ENCODE measurements at regions not wholly inside any gene's neighbourhood (a gene's known extent, or its start where the extent isn't known, plus 50 kb on each side); places are given as distances from the start of the nearest gene placed in this dataset.

GRCh38 chr20:10745790-10746189 lies 72.0 kb upstream of the JAG1 start:
- Histone ChIP-seq H3K9me3 (no peaks in the 10 kb centered on the region), H3K27me3 (no peaks in the 10 kb centered on the region), H3K27ac (no peak overlapping the region), H3K4me1 (ENCODE audit: control insufficient read depth in 1 of 2, insufficient read depth in 1 of 2, low read depth in 1 of 2, low read length in 1 of 2) (no peaks in the 10 kb centered on the region), H3K36me3 (no peaks in the 10 kb centered on the region), H3K4me3 (ENCODE audit: low read depth in 1 of 2, low read length in 1 of 2) (no peak overlapping the region)
- TF ChIP-seq, protein P1, sequence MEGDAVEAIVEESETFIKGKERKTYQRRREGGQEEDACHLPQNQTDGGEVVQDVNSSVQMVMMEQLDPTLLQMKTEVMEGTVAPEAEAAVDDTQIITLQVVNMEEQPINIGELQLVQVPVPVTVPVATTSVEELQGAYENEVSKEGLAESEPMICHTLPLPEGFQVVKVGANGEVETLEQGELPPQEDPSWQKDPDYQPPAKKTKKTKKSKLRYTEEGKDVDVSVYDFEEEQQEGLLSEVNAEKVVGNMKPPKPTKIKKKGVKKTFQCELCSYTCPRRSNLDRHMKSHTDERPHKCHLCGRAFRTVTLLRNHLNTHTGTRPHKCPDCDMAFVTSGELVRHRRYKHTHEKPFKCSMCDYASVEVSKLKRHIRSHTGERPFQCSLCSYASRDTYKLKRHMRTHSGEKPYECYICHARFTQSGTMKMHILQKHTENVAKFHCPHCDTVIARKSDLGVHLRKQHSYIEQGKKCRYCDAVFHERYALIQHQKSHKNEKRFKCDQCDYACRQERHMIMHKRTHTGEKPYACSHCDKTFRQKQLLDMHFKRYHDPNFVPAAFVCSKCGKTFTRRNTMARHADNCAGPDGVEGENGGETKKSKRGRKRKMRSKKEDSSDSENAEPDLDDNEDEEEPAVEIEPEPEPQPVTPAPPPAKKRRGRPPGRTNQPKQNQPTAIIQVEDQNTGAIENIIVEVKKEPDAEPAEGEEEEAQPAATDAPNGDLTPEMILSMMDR (IDR thresholded peaks at IDR 0.05) = no peak

GRCh38 chr20:10747019-10747418 lies 73.2 kb upstream of the JAG1 start:
- no peak overlapping the region for H3K4me3 ChIP-seq (ENCODE audit: low read depth in 1 of 2, low read length in 1 of 2)
- H3K27me3 ChIP-seq = no peaks in the 10 kb centered on the region
- H3K36me3 ChIP-seq = no peaks in the 10 kb centered on the region
- H3K4me1 ChIP-seq (ENCODE audit: control insufficient read depth in 1 of 2, insufficient read depth in 1 of 2, low read depth in 1 of 2, low read length in 1 of 2) = no peaks in the 10 kb centered on the region
- TF ChIP-seq, protein P1 (IDR thresholded peaks at IDR 0.05) = no peak
- H3K9me3 ChIP-seq = no peaks in the 10 kb centered on the region
- no peak overlapping the region for H3K27ac ChIP-seq

- H3K27me3 ChIP-seq = no peaks in the 10 kb centered on the region
- H3K4me1 ChIP-seq (ENCODE audit: control insufficient read depth in 1 of 2, insufficient read depth in 1 of 2, low read depth in 1 of 2, low read length in 1 of 2) = no peaks in the 10 kb centered on the region
- no peaks in the 10 kb centered on the region for H3K36me3 ChIP-seq
- no peak overlapping the region for H3K27ac ChIP-seq
- no peak overlapping the region for H3K4me3 ChIP-seq (ENCODE audit: low read depth in 1 of 2, low read length in 1 of 2)
- H3K9me3 ChIP-seq = no peaks in the 10 kb centered on the region
- TF ChIP-seq, protein P1 (IDR thresholded peaks at IDR 0.05) = no peak
Measured at GRCh38 chr20:10749084-10749483, 75.3 kb upstream of the JAG1 start.

- Histone ChIP-seq H3K36me3 (no peaks in the 10 kb centered on the region), H3K27ac (no peak overlapping the region), H3K4me3 (ENCODE audit: low read depth in 1 of 2, low read length in 1 of 2) (no peak overlapping the region), H3K27me3 (peaks cover 19% of the 10 kb centered on the region), H3K4me1 (ENCODE audit: control insufficient read depth in 1 of 2, insufficient read depth in 1 of 2, low read depth in 1 of 2, low read length in 1 of 2) (no peaks in the 10 kb centered on the region), H3K9me3 (no peaks in the 10 kb centered on the region)
- TF ChIP-seq, protein P1 (IDR thresholded peaks at IDR 0.05) = no peak
Measured at GRCh38 chr20:10752206-10752605, 78.4 kb upstream of the JAG1 start.

DNA sequence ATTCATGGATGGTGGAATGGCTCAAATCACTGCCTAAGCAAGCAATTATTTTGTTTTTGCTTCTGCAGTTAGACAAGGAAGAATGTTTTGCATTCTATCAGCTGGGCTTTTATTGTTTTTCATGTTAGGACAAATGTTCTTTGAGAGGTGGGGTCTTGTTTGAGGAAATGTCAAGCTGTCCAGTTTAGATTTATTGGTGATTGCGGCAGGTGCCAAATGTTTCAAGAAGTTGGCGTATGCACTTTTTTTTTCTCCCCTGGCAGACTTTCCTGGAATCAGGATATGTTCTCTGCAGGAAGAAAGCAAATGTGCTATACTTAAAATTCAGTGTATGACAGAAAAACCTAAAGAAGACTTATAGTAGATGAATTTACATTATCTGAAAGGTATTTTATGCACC lies 81.0 kb upstream of the JAG1 start:
- H3K27ac ChIP-seq = no peak overlapping the region
- no peak overlapping the region for H3K4me3 ChIP-seq (ENCODE audit: low read depth in 1 of 2, low read length in 1 of 2)
- peaks cover 19% of the 10 kb centered on the region for H3K27me3 ChIP-seq
- TF ChIP-seq, protein P1 (IDR thresholded peaks at IDR 0.05) = no peak
- H3K36me3 ChIP-seq = no peaks in the 10 kb centered on the region
- no peaks in the 10 kb centered on the region for H3K9me3 ChIP-seq
- no peaks in the 10 kb centered on the region for H3K4me1 ChIP-seq (ENCODE audit: control insufficient read depth in 1 of 2, insufficient read depth in 1 of 2, low read depth in 1 of 2, low read length in 1 of 2)

- Histone ChIP-seq H3K36me3 (no peaks in the 10 kb centered on the region), H3K4me3 (ENCODE audit: low read depth in 1 of 2, low read length in 1 of 2) (no peak overlapping the region), H3K4me1 (ENCODE audit: control insufficient read depth in 1 of 2, insufficient read depth in 1 of 2, low read depth in 1 of 2, low read length in 1 of 2) (no peaks in the 10 kb centered on the region), H3K27ac (no peak overlapping the region), H3K27me3 (peaks cover 19% of the 10 kb centered on the region), H3K9me3 (no peaks in the 10 kb centered on the region)
- TF ChIP-seq, protein P1 (IDR thresholded peaks at IDR 0.05) = no peak
Measured at GRCh38 chr20:10758446-10758845, 84.6 kb upstream of the JAG1 start.
